Mammary epithelial cell (primary cell): ENCODE measurements at regions not wholly inside any gene's neighbourhood (a gene's known extent, or its start where the extent isn't known, plus 50 kb on each side); places are given as distances from the start of the nearest gene placed in this dataset.

Experiments
- CTCF ChIP-seq, 2 donors: IDR thresholded peaks in 1 of 2; conservative IDR thresholded peaks in 1 of 2; 2 replicates each; pipeline ENCODE4 v1.5.1; 2011 to 2012; ENCODE audit warnings: inconsistent platforms in 2 of 2, low read length in 2 of 2, mild to moderate bottlenecking in 2 of 2, control low read depth in 1 of 2, low read depth in 1 of 2; ENCODE audit not compliant: insufficient read depth in 1 of 2; ENCODE audit errors: extremely low read depth in 1 of 2
- EZH2 ChIP-seq: IDR thresholded peaks from 2 replicates; pipeline ENCODE4 v1.6.1; 2012; ENCODE audit warnings: low read length, inconsistent platforms, borderline replicate concordance

GRCh38 chr2:76154981-76155380 lies 444.3 kb upstream of the GCFC2 start:
- TF ChIP-seq CTCF (conservative IDR thresholded peaks at IDR 0.05 in 1 of 2, IDR thresholded peaks at IDR 0.05 in 1 of 2; ENCODE audit: extremely low read depth in 1 of 2, insufficient read depth in 1 of 2, low read depth in 1 of 2, low read length in 2 of 2) (no peak), EZH2 (no peak)
